Neural progenitor cell (in vitro differentiated cells): ENCODE measurements at regions not wholly inside any gene's neighbourhood (a gene's known extent, or its start where the extent isn't known, plus 50 kb on each side); places are given as distances from the start of the nearest gene placed in this dataset.

Experiments used
- DNase-seq: peaks from one replicate; pipeline ENCODE4 v3.0.0-alpha.2; 2016; ENCODE audit warnings: low spot score
- H2AFZ ChIP-seq: fragments of 200-600 bp; sonication (generic); replicated peaks from 2 replicates; pipeline ENCODE4 v1.6.1; 2016; ENCODE audit warnings: antibody characterized with exemption
- H3F3A ChIP-seq: fragments of 200-600 bp; sonication (generic); 2 replicates; pipeline ENCODE4 v1.6.1; 2016; ENCODE audit warnings: antibody characterized with exemption, low read depth
- H3K27ac ChIP-seq: fragments of 200-600 bp; sonication (generic); 2 replicates; pipeline ENCODE4 v1.5.1; 2016; ENCODE audit warnings: mild to moderate bottlenecking
- H3K27me3 ChIP-seq: fragments of 200-600 bp; sonication (generic); 2 replicates; pipeline ENCODE4 v1.6.1; 2016; ENCODE audit warnings: mild to moderate bottlenecking, moderate library complexity
- H3K36me3 ChIP-seq: fragments of 200-600 bp; sonication (generic); 2 replicates; pipeline ENCODE4 v1.5.1; 2016
- H3K4me1 ChIP-seq: fragments of 200-600 bp; sonication (generic); 2 replicates; pipeline ENCODE4 v1.6.1; 2016; ENCODE audit warnings: mixed run types
- H3K4me2 ChIP-seq: fragments of 200-600 bp; sonication (generic); 2 replicates; pipeline ENCODE4 v1.6.1; 2016
- H3K4me3 ChIP-seq: fragments of 200-600 bp; sonication (generic); 2 replicates; pipeline ENCODE4 v1.5.1; 2016
- H3K79me2 ChIP-seq: fragments of 200-600 bp; sonication (generic); 2 replicates; pipeline ENCODE4 v1.6.1; 2016; ENCODE audit warnings: low read depth
- H3K9ac ChIP-seq: fragments of 200-600 bp; sonication (generic); 2 replicates; pipeline ENCODE4 v1.6.1; 2016
- H3K9me3 ChIP-seq: fragments of 200-600 bp; sonication (generic); 2 replicates; pipeline ENCODE4 v1.5.1; 2016; ENCODE audit warnings: low read depth
- H4K20me1 ChIP-seq: fragments of 200-600 bp; sonication (generic); 2 replicates; pipeline ENCODE4 v1.6.1; 2016; ENCODE audit warnings: low read depth
- H3K27ac Mint-ChIP-seq: 3 replicates; pipeline ENCODE4 v1.8.0; 2021; ENCODE audit warnings: mixed read lengths
- H3K27me3 Mint-ChIP-seq: 2 replicates; pipeline ENCODE4 v1.8.0; 2022; ENCODE audit warnings: low read depth, mild to moderate bottlenecking, inconsistent platforms, moderate library complexity, mixed read lengths; ENCODE audit not compliant: insufficient read depth
- H3K36me3 Mint-ChIP-seq: 3 replicates; pipeline ENCODE4 v1.8.0; 2021; ENCODE audit warnings: mixed read lengths
- H3K4me1 Mint-ChIP-seq: 3 replicates; pipeline ENCODE4 v1.8.0; 2021; ENCODE audit warnings: mixed read lengths
- H3K4me3 Mint-ChIP-seq: 3 replicates; pipeline ENCODE4 v1.8.0; 2021; ENCODE audit warnings: mild to moderate bottlenecking, moderate library complexity, mixed read lengths
- H3K9me3 Mint-ChIP-seq: 3 replicates; pipeline ENCODE4 v1.8.0; 2020; ENCODE audit warnings: mixed read lengths
- CTCF ChIP-seq: fragments of 200-600 bp; sonication (generic); IDR thresholded peaks from 2 replicates; pipeline ENCODE4 v1.5.1; 2017; ENCODE audit warnings: antibody characterized with exemption, mild to moderate bottlenecking
- EZH2 ChIP-seq: fragments of 200-600 bp; sonication (generic); IDR thresholded peaks from 2 replicates; pipeline ENCODE4 v1.6.1; 2017; ENCODE audit warnings: antibody characterized with exemption, mild to moderate bottlenecking, moderate library complexity
- EZH2phosphoT487 ChIP-seq: fragments of 200-600 bp; sonication (generic); IDR thresholded peaks from 2 replicates; pipeline ENCODE4 v1.6.1; 2017; ENCODE audit warnings: antibody characterized with exemption

DNA sequence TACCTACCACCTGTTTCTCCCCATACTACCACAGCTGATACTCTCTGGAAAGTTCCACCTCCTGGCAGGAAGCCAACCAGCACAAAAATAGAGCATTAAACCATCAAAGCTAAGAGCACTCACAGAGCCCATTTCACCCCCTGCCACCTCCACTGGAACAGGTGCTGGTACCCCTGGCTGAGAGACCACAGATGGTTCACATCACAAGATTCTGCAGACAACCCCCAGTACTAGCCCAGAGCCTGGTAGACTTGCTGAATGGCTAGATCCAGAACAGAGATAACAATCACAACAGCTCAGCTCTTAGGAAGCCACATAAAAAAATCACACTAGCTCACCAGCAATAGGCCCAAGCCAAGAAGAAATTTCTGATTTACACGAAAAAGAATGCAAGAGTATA is 855.2 kb downstream of the FSCB start:
- no peaks in the 10 kb centered on the region for H3K4me1 Mint-ChIP-seq
- H3K9me3 Mint-ChIP-seq = no peaks in the 10 kb centered on the region
- no peaks in the 10 kb centered on the region for H3K36me3 Mint-ChIP-seq
- H3K4me1 ChIP-seq = no peaks in the 10 kb centered on the region
- no peaks in the 10 kb centered on the region for H3F3A ChIP-seq
- no peaks in the 10 kb centered on the region for H3K9me3 ChIP-seq
- H3K9ac ChIP-seq = no peak overlapping the region
- TF ChIP-seq EZH2 = no peak
- H3K27ac ChIP-seq = no peak overlapping the region
- no peaks in the 10 kb centered on the region for H3K27me3 Mint-ChIP-seq
- H3K36me3 ChIP-seq = no peaks in the 10 kb centered on the region
- H3K79me2 ChIP-seq = no peaks in the 10 kb centered on the region
- no peak overlapping the region for H3K4me3 ChIP-seq
- no peak overlapping the region for H3K4me3 Mint-ChIP-seq
- no peak overlapping the region for H2AFZ ChIP-seq
- DNase-seq = no peak
- H3K4me2 ChIP-seq = no peak overlapping the region
- no peak overlapping the region for H3K27ac Mint-ChIP-seq
- no peaks in the 10 kb centered on the region for H4K20me1 ChIP-seq
- H3K27me3 ChIP-seq = no peaks in the 10 kb centered on the region

- TF ChIP-seq EZH2phosphoT487 = no peak
- TF ChIP-seq EZH2 = no peak
- TF ChIP-seq CTCF = no peak
- no peak overlapping the region for H3K4me2 ChIP-seq
- Mint-ChIP-seq H3K4me1 (no peaks in the 10 kb centered on the region), H3K9me3 (no peaks in the 10 kb centered on the region), H3K4me3 (no peak overlapping the region), H3K27ac (no peak overlapping the region), H3K36me3 (no peaks in the 10 kb centered on the region), H3K27me3 (no peaks in the 10 kb centered on the region)
- H3K9ac ChIP-seq = no peak overlapping the region
- H3K27me3 ChIP-seq = no peaks in the 10 kb centered on the region
- H3K27ac ChIP-seq = no peak overlapping the region
- no peak overlapping the region for H3K4me3 ChIP-seq
- H3K36me3 ChIP-seq = no peaks in the 10 kb centered on the region
- no peaks in the 10 kb centered on the region for H3K9me3 ChIP-seq
- no peaks in the 10 kb centered on the region for H3F3A ChIP-seq
- H2AFZ ChIP-seq = peak overlapping the region; percentile 10
- DNase-seq = no peak
- H4K20me1 ChIP-seq = no peaks in the 10 kb centered on the region
- no peaks in the 10 kb centered on the region for H3K4me1 ChIP-seq
- no peaks in the 10 kb centered on the region for H3K79me2 ChIP-seq
Measured at GRCh38 chr14:43651185-43651787, 855.8 kb downstream of the FSCB start.

- no peak for DNase-seq
- no peaks in the 10 kb centered on the region for H3K79me2 ChIP-seq
- no peaks in the 10 kb centered on the region for H4K20me1 ChIP-seq
- no peak overlapping the region for H3K9ac ChIP-seq
- no peaks in the 10 kb centered on the region for H3K27me3 ChIP-seq
- no peaks in the 10 kb centered on the region for H3K4me1 ChIP-seq
- no peaks in the 10 kb centered on the region for H3K9me3 ChIP-seq
- no peak overlapping the region for H3K4me3 ChIP-seq
- Mint-ChIP-seq H3K27me3 (no peaks in the 10 kb centered on the region), H3K9me3 (no peaks in the 10 kb centered on the region), H3K27ac (no peak overlapping the region), H3K4me1 (no peaks in the 10 kb centered on the region), H3K36me3 (no peaks in the 10 kb centered on the region), H3K4me3 (no peak overlapping the region)
- TF ChIP-seq EZH2 (no peak), CTCF (no peak), EZH2phosphoT487 (no peak)
- no peaks in the 10 kb centered on the region for H3F3A ChIP-seq
- no peak overlapping the region for H2AFZ ChIP-seq
- H3K4me2 ChIP-seq = no peak overlapping the region
- H3K36me3 ChIP-seq = no peaks in the 10 kb centered on the region
- H3K27ac ChIP-seq = no peak overlapping the region
Measured at GRCh38 chr14:43649508-43649907, 857.6 kb downstream of the FSCB start.

DNA sequence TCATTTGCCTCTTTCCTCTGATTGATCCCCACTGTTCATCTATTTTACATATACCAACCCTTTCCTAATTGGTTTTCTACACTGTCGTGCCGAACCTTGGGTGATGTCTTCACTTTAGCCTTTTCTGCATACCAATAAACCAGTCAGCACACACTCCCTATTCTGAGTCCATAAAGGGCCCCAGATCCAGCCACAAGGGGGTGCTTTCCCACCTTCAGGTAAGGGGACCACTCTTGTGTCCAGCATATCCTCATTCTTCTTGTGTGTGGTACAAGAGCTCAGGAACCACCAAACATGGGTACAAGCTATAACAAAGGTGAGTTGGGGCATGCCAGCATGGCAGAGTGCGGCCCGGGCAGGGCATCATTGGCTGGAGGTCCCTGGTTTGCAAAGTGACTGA is 859.8 kb downstream of the FSCB start:
- TF ChIP-seq CTCF (peak; percentile 55), EZH2phosphoT487 (no peak)
- Mint-ChIP-seq H3K9me3 (no peaks in the 10 kb centered on the region), H3K27me3 (no peaks in the 10 kb centered on the region), H3K36me3 (no peaks in the 10 kb centered on the region), H3K27ac (no peak overlapping the region), H3K4me3 (no peak overlapping the region), H3K4me1 (no peaks in the 10 kb centered on the region)
- Histone ChIP-seq H3K4me2 (no peak overlapping the region), H3K9ac (no peak overlapping the region), H4K20me1 (no peaks in the 10 kb centered on the region), H3F3A (no peaks in the 10 kb centered on the region), H3K36me3 (no peaks in the 10 kb centered on the region), H3K4me3 (no peak overlapping the region), H3K9me3 (no peaks in the 10 kb centered on the region), H3K4me1 (no peaks in the 10 kb centered on the region), H3K79me2 (no peaks in the 10 kb centered on the region), H3K27me3 (no peaks in the 10 kb centered on the region), H2AFZ (no peak overlapping the region), H3K27ac (no peak overlapping the region)
- DNase-seq = peak; percentile 52
